GM21723 (cell line): ENCODE measurements at regions not wholly inside any gene's neighbourhood (a gene's known extent, or its start where the extent isn't known, plus 50 kb on each side); places are given as distances from the start of the nearest gene placed in this dataset.

Experiments
- ATAC-seq: cut with Tn5 transposase; IDR thresholded peaks from one replicate; pipeline ENCODE4 v1.9.1; 2021; ENCODE audit warnings: mild to moderate bottlenecking, moderate library complexity; ENCODE audit not compliant: unreplicated experiment

GRCh38 chr7:49245062-49245461 is 320.7 kb downstream of the CDC14C start:
- ATAC-seq = no peak

DNA sequence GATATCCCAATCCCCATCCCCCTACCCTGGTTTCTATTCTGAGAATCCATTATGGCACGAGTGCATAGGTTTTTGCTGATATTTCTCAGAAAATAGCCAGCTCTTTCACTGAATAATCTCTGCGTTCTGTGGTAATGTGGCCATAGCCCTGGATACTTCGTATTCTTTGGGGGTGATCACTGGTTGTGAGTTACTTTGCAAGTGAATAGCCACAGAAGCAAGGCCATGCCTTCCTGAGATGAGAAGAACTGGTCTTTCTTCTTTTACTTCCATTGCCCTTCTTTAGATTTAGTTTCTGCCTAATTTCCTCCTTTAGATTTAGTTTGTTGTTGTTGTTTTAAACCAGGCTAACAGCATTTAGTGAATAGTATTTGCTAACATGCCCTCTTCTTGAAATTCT is 323.4 kb downstream of the CDC14C start:
- no peak for ATAC-seq

GRCh38 chr7:49255054-49255453 is 330.7 kb downstream of the CDC14C start:
- no peak for ATAC-seq

DNA sequence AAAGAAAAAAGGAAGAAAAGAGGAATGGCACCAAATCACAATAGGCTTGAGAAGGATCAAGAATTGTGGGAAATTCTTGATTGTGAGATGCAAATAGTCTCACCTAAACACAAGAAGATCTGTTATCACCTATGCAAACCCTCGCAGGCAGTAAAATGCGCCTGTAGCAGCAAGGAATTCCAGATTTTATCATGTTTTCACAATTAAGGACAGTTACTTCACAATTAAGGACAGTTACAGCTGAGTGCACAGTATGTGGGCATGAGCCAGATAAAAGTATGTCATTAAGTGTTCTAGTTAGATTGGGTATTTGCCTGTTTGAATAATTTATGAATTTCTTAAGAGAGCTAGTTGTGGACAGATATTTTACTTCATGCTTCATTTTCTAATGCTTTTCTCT is 336.2 kb downstream of the CDC14C start:
- ATAC-seq = no peak

DNA sequence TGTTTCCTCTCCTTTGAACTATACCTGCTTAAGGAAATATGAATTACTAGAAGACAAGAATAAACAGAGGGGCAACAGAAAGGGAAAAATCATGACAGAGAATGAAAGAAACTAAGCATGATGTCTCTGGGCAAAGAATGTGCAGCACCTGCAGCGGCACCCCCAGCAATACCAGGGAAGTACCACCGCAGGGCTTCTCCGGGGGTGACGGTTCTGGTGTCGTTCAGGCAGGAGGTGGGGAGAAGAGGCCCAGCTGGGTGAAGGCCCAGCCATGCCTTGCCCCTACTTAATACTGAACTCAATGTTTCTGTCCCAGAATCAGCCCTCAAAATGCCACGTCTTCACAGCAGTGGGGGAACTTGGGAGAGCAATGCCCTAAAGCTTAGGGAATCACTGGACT is 337.6 kb downstream of the CDC14C start:
- ATAC-seq = no peak

GRCh38 chr7:49264530-49264929 is 340.2 kb downstream of the CDC14C start:
- ATAC-seq = no peak

GRCh38 chr7:49273897-49274296 is 349.6 kb downstream of the CDC14C start:
- no peak for ATAC-seq

- no peak for ATAC-seq
These were observed 355.5 kb downstream of the CDC14C start for GRCh38 chr7:49279891-49280290.

- no peak for ATAC-seq
These were observed 363.3 kb downstream of the CDC14C start for GRCh38 chr7:49287653-49288052.

GRCh38 chr7:49294611-49295010 is 370.3 kb downstream of the CDC14C start:
- no peak for ATAC-seq

DNA sequence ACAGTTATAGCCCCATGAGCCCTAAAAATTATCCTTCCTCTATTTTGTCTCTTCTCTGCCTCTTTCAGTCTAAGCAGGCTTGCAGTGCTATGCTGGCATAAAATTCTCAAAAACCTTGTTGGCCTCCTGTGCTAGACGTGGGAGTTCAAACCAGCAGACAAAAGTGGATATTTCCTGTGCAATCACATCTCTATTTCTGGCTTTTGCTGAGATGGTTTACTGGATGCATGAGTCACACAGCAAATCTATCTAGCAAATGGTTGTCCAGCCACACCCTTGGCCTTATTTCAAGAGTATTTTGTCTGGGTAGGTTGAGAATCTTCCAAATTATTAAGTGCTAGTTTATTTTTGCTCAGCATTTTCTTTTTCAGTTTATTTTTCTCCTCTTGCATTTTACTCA is 370.8 kb downstream of the CDC14C start:
- no peak for ATAC-seq

DNA sequence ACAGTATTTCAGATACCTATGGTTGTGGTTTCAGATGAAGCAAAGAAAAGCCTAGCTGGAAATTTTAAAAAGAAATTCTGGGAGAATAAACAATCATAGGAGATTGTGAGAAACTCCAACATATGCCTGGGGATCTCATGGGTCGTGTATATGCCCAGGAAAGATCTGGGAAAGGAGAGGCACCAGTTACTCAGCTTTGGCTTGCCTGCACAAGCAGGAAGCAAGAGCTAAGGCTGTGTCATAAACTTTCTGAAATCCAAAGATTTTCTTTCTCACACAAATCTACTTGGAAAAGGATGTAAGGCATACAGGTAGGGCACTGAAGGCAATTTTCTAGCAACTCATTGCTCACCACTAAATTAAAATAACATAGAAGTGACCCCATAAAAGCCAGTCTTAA is 373.6 kb downstream of the CDC14C start:
- ATAC-seq = no peak

GRCh38 chr7:49308787-49309186 is 384.4 kb downstream of the CDC14C start:
- no peak for ATAC-seq

DNA sequence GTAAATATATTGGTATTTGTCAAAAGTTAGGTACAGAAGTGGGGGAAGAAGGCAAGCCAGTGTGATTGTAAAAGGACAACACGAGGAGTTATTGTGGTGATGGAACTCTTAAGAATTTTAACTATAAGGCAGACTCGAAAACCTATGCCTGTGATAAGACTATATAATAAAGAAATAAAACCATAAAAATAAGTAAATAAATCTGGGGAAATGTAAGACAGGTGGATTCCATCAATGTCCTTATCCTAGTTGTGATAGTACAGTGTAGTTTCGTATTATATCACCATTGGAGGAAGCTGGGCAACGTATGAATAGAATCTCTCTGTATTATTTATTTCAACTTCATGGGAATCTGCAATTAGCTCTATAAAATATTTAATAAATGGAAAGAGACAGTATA is 395.7 kb downstream of the CDC14C start:
- ATAC-seq = no peak

GRCh38 chr7:49321843-49322242 is 397.5 kb downstream of the CDC14C start:
- no peak for ATAC-seq

DNA sequence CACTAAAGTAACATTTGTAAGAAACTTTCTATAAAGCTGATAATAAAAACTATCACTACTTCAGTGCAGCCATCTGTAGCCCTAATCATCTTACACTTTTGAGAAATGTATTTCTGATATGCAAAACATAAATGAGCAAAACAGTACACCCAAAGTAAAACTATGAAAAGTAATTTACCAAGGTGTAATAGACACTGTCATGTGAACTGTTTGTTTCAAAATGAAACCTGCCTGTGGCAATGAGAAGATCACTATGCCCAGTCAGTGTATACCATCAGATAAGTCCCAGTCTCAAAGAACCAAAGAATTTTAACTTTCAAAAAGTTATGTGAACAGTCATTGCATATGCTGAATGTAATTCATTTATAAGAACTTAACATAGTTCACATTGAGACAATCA is 398.1 kb downstream of the CDC14C start:
- ATAC-seq = no peak

DNA sequence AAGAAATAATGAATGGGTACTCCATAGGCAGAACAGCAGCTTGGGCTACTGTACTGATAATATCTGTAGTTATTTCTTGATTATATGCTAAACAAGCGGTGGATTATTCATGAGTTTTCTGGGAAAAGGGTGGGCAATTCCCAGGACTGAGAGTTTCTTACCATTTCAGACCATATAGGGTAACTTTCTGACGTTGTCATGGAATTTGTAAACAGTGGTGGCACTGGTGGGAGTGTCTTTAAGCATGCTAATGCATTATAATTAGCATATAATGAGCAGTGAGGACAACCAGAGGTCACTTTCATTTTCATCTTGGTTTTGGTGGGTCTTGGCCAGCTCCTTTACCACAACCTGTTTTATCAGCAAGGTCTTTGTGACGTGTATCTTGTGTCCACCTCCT is 399.7 kb downstream of the CDC14C start:
- ATAC-seq = no peak

- ATAC-seq = no peak
These were observed 400.4 kb downstream of the CDC14C start for GRCh38 chr7:49324707-49325106.

DNA sequence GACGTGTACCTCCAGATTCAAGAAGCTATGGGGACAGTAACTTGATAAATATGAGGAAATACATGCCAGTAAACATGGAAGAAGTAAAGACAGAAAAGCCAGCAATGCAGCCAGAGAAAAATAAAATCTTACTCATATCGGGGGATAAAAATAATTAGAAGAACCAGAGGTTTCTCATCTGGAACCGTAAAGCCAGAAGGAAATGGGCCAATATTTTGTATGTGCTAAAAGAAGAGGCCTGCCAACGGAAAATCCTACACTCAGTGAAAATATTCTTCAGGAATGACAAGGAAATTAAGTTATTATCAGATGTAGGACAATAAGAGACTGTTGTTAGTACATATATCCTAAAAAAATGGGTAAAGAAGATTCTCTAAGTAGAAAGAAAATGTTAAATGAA is 401.2 kb downstream of the CDC14C start:
- ATAC-seq = no peak

- ATAC-seq = no peak
These were observed 402.8 kb downstream of the CDC14C start for GRCh38 chr7:49327155-49327554.

- no peak for ATAC-seq
These were observed 409.0 kb downstream of the CDC14C start for GRCh38 chr7:49333180-49333881.

- ATAC-seq = no peak
These were observed 417.5 kb downstream of the CDC14C start for GRCh38 chr7:49341849-49342248.

DNA sequence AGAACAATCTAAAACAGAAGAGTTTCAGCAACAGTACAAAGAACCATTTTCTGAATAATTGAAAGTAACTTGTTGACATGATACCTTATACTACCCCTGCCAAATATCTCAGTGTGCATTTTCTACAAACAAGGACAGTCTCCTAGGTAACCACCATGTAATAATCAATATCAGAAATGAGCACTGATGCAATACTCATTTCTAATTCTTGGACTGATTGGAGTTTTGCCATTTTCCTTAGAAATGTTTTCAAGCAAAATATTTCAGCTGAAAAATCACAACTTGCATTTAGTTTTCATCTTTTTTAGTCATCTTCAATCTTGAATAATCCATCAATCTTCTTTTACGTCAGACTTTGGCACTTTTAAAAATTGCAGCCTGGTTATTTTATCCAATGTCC is 420.2 kb downstream of the CDC14C start:
- no peak for ATAC-seq
